Gastroesophageal sphincter (tissue), 3 donors: ENCODE measurements at regions not wholly inside any gene's neighbourhood (a gene's known extent, or its start where the extent isn't known, plus 50 kb on each side); places are given as distances from the start of the nearest gene placed in this dataset.

ENCODE experiments used
- CTCF ChIP-seq, 4 experiments: fragments of 200-600 bp in 2 of 4; fragments of 450-650 bp in 2 of 4; sonication (generic) in 1 of 4; IDR thresholded peaks; one replicate each; pipeline ENCODE4 v1.5.1; 2017 to 2019; ENCODE audit warnings: antibody characterized with exemption in 4 of 4, mild to moderate bottlenecking in 2 of 4, moderate library complexity in 2 of 4
- EP300 ChIP-seq: sonication (generic); formaldehyde crosslinking; IDR thresholded peaks from one replicate; pipeline ENCODE4 v1.6.1; 2017; ENCODE audit warnings: antibody characterized with exemption, mild to moderate bottlenecking
- POLR2A ChIP-seq, 2 donors: fragments of 450-650 bp; IDR thresholded peaks; one replicate each; pipeline ENCODE4 v1.6.1; 2017; ENCODE audit warnings: antibody characterized with exemption in 2 of 2, mild to moderate bottlenecking in 2 of 2, moderate library complexity in 1 of 2
- POLR2AphosphoS5 ChIP-seq: sonication (generic); formaldehyde crosslinking; IDR thresholded peaks from one replicate; pipeline ENCODE4 v1.6.1; 2017; ENCODE audit warnings: antibody characterized with exemption

- TF ChIP-seq POLR2A (IDR thresholded peaks at IDR 0.05) = no peak
- TF ChIP-seq POLR2AphosphoS5 = no peak
- TF ChIP-seq CTCF (IDR thresholded peaks at IDR 0.05) = no peak
- no peak for TF ChIP-seq EP300
Measured at GRCh38 chr3:107894998-107895397, 195.8 kb downstream of the CD47 start.
